Testis (tissue), 2 donors: ENCODE measurements at regions not wholly inside any gene's neighbourhood (a gene's known extent, or its start where the extent isn't known, plus 50 kb on each side); places are given as distances from the start of the nearest gene placed in this dataset.

Experiments used
- DNase-seq: peaks from one replicate; pipeline ENCODE4 v3.0.0-alpha.2; 2019
- H3K27ac ChIP-seq, 2 donors: fragments of 200-600 bp; sonication (generic); one replicate each; pipeline ENCODE4 v1.5.1; 2019
- H3K27me3 ChIP-seq: fragments of 200-600 bp; sonication (generic); one replicate; pipeline ENCODE4 v1.5.1; 2019
- H3K36me3 ChIP-seq: fragments of 200-600 bp; sonication (generic); one replicate; pipeline ENCODE4 v1.5.1; 2017; ENCODE audit warnings: low read depth; ENCODE audit errors: missing control alignments
- H3K4me1 ChIP-seq: fragments of 200-600 bp; sonication (generic); one replicate; pipeline ENCODE4 v1.5.1; 2019
- H3K4me3 ChIP-seq, 2 donors: fragments of 200-600 bp; sonication (generic); one replicate each; pipeline ENCODE4 v1.5.1; 2017 to 2019
- H3K9me3 ChIP-seq: fragments of 200-600 bp; sonication (generic); one replicate; pipeline ENCODE4 v1.5.1; 2017
- POLR2A ChIP-seq: fragments of 450-650 bp; IDR thresholded peaks from one replicate; pipeline ENCODE4 v1.6.1; 2017; ENCODE audit warnings: antibody characterized with exemption, mild to moderate bottlenecking, moderate library complexity
- WGBS, 2 donors: methylation state at CpG; one replicate each; pipeline ENCODE4 v1.1.5; 2018; 5-methylcytosine and 5-hydroxymethylcytosine counted together
- intact Hi-C: fragments of 100-400 bp; cut with DNase I; formaldehyde crosslinking; loops from one replicate; pipeline ENCODE4 v1.15.1; 2023; ENCODE audit warnings: low total_unique reads
- TF ChIP-seq, protein P1 (sequence below), 3 experiments: fragments of 450-650 bp in 2 of 3; fragments of 200-600 bp in 1 of 3; sonication (generic) in 1 of 3; IDR thresholded peaks; one replicate each; pipeline ENCODE4 v1.5.1; 2016 to 2019; ENCODE audit warnings: antibody characterized with exemption in 3 of 3, mild to moderate bottlenecking in 2 of 3, moderate library complexity in 1 of 3

DNA sequence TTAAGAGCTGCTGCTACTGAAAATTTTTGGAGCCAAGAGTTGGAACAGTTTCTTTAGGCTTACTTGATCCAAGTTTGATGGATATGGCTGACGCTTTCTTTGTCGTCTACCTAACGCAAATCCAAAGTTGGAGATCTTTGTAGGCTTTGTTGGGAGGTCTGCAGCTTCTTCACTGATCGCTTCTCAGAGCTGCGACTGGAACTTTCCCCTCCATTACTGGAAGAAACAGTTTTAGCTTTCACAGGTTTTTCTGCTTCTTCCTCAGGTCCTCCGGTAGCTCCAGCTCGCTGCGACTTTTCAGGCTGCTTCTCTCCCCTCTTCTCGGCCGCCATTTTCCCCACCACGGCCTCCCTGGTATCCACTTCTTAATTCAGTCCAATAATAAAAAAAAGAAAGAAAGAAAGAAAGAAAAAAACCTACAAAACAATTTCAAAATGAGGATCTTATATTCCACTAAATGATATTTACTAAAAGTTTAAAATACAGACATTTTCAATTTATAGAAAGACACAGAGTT lies 178.1 kb upstream of the HMGA2 start:
- no peaks in the 10 kb centered on the region for H3K36me3 ChIP-seq
- no peak overlapping the region for H3K27ac ChIP-seq
- H3K4me1 ChIP-seq: no peaks in the 10 kb centered on the region
- DNase-seq: peak; percentile 24
- peak overlapping the region in 1 of 2 donors; percentile 34 for H3K4me3 ChIP-seq
- no peaks in the 10 kb centered on the region for H3K27me3 ChIP-seq
- WGBS, 2 donors: 52 to 72% methylated on average over 11 of the region's 11 CpGs
- intact Hi-C loops: no loop called here
- H3K9me3 ChIP-seq: no peaks in the 10 kb centered on the region
- no peak for TF ChIP-seq POLR2A
- TF ChIP-seq, protein P1, sequence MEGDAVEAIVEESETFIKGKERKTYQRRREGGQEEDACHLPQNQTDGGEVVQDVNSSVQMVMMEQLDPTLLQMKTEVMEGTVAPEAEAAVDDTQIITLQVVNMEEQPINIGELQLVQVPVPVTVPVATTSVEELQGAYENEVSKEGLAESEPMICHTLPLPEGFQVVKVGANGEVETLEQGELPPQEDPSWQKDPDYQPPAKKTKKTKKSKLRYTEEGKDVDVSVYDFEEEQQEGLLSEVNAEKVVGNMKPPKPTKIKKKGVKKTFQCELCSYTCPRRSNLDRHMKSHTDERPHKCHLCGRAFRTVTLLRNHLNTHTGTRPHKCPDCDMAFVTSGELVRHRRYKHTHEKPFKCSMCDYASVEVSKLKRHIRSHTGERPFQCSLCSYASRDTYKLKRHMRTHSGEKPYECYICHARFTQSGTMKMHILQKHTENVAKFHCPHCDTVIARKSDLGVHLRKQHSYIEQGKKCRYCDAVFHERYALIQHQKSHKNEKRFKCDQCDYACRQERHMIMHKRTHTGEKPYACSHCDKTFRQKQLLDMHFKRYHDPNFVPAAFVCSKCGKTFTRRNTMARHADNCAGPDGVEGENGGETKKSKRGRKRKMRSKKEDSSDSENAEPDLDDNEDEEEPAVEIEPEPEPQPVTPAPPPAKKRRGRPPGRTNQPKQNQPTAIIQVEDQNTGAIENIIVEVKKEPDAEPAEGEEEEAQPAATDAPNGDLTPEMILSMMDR (IDR thresholded peaks at IDR 0.05): no peak

DNA sequence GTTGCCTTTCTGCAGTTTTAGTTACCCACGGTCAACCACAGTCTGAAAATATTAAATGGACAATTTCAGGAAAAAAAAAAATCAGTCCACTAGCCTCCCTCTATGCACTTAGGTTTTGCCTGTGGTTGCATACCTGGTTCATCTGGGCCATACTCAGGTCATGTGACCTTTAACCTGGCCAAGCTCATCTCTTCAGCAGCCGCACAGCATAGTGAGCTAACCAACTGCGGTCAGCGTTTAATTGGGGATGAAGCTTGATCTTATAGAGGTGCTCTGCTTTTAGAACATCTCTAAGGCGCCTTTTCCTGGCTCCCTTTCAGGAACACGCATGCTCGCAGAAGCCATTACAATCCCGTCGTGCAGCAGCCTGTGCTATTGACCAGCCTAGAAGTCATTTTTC lies 177.2 kb upstream of the HMGA2 start:
- H3K9me3 ChIP-seq: no peaks in the 10 kb centered on the region
- no peaks in the 10 kb centered on the region for H3K27me3 ChIP-seq
- intact Hi-C loops: no loop called here
- no peak for DNase-seq
- no peak overlapping the region for H3K27ac ChIP-seq
- H3K36me3 ChIP-seq: no peaks in the 10 kb centered on the region
- WGBS, 2 donors: 71 to 75% methylated on average over 9 of the region's 9 CpGs
- H3K4me3 ChIP-seq: peak overlapping the region in 1 of 2 donors; percentile 7
- no peak for TF ChIP-seq POLR2A
- TF ChIP-seq, protein P1 (IDR thresholded peaks at IDR 0.05): no peak
- H3K4me1 ChIP-seq: no peaks in the 10 kb centered on the region

DNA sequence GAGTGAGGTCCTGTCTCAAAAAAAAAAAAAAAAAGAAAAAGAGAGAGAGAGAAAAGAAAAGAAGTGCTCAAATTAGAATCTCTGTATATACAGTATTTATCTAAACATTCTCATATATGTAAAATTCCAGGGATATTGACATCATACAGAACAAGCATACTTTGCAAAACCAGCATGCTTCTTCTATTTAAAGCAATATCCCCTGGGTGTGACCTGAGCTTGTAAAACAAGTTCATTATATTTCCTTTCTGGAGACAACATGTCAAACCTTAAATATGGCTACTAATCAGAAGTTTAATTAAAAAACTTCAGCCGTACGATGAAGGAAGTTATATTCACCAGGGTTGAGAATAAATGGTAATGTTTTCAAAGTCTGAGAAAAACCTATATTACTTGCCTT lies 175.8 kb upstream of the HMGA2 start:
- Histone ChIP-seq H3K36me3 (no peaks in the 10 kb centered on the region), H3K27ac (no peak overlapping the region), H3K4me1 (no peaks in the 10 kb centered on the region), H3K4me3 (no peak overlapping the region), H3K9me3 (no peaks in the 10 kb centered on the region), H3K27me3 (no peaks in the 10 kb centered on the region)
- TF ChIP-seq, protein P1 (IDR thresholded peaks at IDR 0.05): no peak
- TF ChIP-seq POLR2A: no peak
- DNase-seq: no peak
- WGBS, 2 donors: 62 to 80% methylated on average over 2 of the region's 2 CpGs
- intact Hi-C loops: no loop called here

DNA sequence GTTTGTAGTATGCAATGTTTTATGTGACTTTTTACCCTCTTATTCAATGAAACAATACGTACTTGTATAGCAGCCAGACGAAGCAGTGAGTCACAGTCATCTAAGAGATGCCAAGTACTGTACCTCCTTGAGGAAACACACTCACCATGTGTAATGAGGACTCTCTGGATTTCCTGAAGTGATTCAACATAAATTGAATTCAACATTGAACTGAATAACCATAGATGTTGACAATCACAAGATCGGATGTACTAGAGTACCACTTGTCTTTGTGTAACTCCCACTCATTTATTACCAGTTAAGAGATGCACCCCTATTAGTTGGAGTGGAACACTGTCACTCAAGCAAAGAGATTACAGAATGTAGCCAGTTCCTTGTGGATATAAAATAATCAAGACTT lies 175.2 kb upstream of the HMGA2 start:
- no peak overlapping the region for H3K27ac ChIP-seq
- H3K4me1 ChIP-seq: no peaks in the 10 kb centered on the region
- TF ChIP-seq, protein P1 (IDR thresholded peaks at IDR 0.05): no peak
- no peak for TF ChIP-seq POLR2A
- H3K27me3 ChIP-seq: no peaks in the 10 kb centered on the region
- H3K36me3 ChIP-seq: no peaks in the 10 kb centered on the region
- H3K9me3 ChIP-seq: no peaks in the 10 kb centered on the region
- WGBS, 2 donors: 50 to 57% methylated on average over 3 of the region's 3 CpGs
- no peak for DNase-seq
- no peak overlapping the region for H3K4me3 ChIP-seq
- intact Hi-C loops: no loop called here

DNA sequence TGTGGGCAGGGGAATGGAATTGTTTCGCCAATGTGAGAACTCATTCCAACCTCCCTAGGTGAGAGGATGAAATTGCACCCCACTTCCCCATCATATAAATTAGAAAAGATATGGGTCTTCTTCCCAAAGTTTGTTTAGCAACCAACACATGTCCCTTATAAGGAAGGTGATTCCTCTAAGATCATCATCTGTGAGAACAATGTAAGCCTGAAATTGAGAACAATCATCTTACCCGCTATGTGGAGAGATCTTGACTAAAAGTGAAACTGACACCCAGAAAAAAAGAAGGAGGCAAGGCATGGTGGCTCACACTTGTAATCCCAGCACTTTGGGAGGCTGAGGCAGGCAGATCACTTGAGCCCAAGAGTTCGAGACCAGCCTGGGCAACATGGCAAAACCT lies 173.2 kb upstream of the HMGA2 start:
- Histone ChIP-seq H3K36me3 (no peaks in the 10 kb centered on the region), H3K9me3 (no peaks in the 10 kb centered on the region), H3K27ac (no peak overlapping the region), H3K4me1 (no peaks in the 10 kb centered on the region), H3K4me3 (no peak overlapping the region), H3K27me3 (no peaks in the 10 kb centered on the region)
- intact Hi-C loops: no loop called here
- WGBS, 2 donors: 84 to 96% methylated on average over 3 of the region's 3 CpGs
- DNase-seq: no peak
- no peak for TF ChIP-seq POLR2A
- TF ChIP-seq, protein P1 (IDR thresholded peaks at IDR 0.05): no peak
